Stomach (tissue), 4 donors: ENCODE measurements at regions not wholly inside any gene's neighbourhood (a gene's known extent, or its start where the extent isn't known, plus 50 kb on each side); places are given as distances from the start of the nearest gene placed in this dataset.

ENCODE experiments used
- EP300 ChIP-seq: sonication (generic); formaldehyde crosslinking; IDR thresholded peaks from one replicate; pipeline ENCODE4 v1.6.1; 2017; ENCODE audit warnings: antibody characterized with exemption
- POLR2A ChIP-seq, 4 donors: fragments of 450-650 bp; IDR thresholded peaks; one replicate each; pipeline ENCODE4 v1.6.1; 2016; ENCODE audit warnings: antibody characterized with exemption in 4 of 4, control low read depth in 2 of 4, mild to moderate bottlenecking in 1 of 4, moderate library complexity in 1 of 4
- POLR2AphosphoS5 ChIP-seq, 3 donors: sonication (generic); formaldehyde crosslinking; IDR thresholded peaks; one replicate each; pipeline ENCODE4 v1.6.1; 2016; ENCODE audit warnings: antibody characterized with exemption in 3 of 3
- TF ChIP-seq, protein P1 (sequence below), 7 experiments: fragments of 450-650 bp in 4 of 7; fragments of 200-600 bp in 3 of 7; sonication (generic) in 3 of 7; IDR thresholded peaks; one replicate each; pipeline ENCODE4 v1.5.1; 2016 to 2019; ENCODE audit warnings: antibody characterized with exemption in 7 of 7, control low read depth in 2 of 7, mild to moderate bottlenecking in 1 of 7

DNA sequence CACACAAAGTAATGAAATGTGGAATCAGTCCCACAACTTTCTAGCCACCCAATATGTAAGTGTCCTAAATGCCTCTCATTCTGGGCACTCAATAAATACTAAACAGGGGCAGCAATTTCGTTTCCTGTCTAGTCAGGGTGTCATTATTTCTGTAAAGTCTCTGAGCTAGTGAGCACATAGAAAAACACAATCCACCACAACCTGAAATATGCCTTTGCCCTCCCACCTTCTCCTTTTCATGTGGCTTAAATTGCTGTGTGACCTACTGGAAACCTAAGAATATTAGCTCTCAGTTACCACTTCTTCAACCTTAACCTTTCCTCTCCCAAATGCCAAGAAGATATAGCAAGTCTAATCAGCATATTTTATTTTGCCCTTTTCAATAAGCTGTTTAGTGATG, 456.3 kb upstream of the KCNMB2 start:
- TF ChIP-seq, protein P1, sequence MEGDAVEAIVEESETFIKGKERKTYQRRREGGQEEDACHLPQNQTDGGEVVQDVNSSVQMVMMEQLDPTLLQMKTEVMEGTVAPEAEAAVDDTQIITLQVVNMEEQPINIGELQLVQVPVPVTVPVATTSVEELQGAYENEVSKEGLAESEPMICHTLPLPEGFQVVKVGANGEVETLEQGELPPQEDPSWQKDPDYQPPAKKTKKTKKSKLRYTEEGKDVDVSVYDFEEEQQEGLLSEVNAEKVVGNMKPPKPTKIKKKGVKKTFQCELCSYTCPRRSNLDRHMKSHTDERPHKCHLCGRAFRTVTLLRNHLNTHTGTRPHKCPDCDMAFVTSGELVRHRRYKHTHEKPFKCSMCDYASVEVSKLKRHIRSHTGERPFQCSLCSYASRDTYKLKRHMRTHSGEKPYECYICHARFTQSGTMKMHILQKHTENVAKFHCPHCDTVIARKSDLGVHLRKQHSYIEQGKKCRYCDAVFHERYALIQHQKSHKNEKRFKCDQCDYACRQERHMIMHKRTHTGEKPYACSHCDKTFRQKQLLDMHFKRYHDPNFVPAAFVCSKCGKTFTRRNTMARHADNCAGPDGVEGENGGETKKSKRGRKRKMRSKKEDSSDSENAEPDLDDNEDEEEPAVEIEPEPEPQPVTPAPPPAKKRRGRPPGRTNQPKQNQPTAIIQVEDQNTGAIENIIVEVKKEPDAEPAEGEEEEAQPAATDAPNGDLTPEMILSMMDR (IDR thresholded peaks at IDR 0.05), result no peak
- no peak for TF ChIP-seq POLR2A (IDR thresholded peaks at IDR 0.05)
- no peak for TF ChIP-seq POLR2AphosphoS5 (IDR thresholded peaks at IDR 0.05)
- no peak for TF ChIP-seq EP300
